Fibroblast of gingiva (primary cell): ENCODE measurements at regions not wholly inside any gene's neighbourhood (a gene's known extent, or its start where the extent isn't known, plus 50 kb on each side); places are given as distances from the start of the nearest gene placed in this dataset.
"Not testable (repeated sequence)": the region's sequence is repeated elsewhere in the genome, so short reads cannot be mapped to it uniquely, and the experiment has no call there.

ENCODE experiments used
- DNase-seq: peaks from one replicate; pipeline ENCODE4 v3.0.0-alpha.2; 2011; ENCODE audit warnings: low read depth

DNA sequence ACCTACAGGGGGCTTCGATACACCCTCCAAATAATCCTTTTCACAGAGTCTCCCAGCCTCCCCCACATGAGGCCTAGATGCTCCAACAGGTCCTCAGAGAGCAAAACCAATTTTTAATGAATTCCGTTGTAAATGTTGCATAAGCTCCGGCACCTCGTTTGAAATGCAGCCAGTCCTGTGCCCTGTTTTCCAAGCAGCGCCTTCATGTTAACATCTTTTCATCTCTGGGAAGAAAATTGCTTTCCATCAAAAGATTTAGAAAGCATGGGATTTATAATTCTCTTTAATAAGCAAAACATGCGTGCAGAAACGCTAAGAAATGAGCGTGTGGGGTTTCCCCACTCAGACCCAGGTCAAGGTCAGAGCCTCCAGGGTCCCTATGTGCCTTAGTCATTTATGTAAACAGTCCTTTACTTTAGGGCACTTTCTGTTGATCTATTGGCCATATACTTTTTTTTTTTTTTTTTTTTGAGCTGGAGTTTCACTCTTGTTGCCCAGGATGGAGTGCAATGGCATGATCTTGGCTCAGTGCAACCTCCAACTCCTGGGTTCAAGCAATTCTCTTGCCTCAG is 177.5 kb upstream of the S1PR3 start:
- DNase-seq, result no peak

DNA sequence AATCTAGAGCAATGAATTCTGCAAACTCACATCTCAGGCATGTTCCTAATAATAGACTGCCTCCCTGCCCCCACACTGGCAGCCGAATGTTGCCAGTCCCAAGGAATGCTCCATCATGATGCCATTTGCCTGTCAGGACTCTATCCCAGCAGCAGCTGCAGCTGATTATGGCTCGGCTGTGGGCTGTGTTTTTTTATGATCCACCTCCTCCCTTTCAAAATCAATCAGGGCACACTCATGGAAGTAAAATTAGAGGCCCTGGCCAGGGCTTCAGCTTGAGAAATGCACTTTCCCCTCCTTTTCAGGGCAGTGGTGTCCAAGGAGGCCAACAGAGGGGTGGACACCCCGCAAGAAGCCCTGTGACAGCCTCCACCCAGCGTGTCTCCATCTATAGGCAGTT is 176.7 kb upstream of the S1PR3 start:
- peak; percentile 98 for DNase-seq

DNA sequence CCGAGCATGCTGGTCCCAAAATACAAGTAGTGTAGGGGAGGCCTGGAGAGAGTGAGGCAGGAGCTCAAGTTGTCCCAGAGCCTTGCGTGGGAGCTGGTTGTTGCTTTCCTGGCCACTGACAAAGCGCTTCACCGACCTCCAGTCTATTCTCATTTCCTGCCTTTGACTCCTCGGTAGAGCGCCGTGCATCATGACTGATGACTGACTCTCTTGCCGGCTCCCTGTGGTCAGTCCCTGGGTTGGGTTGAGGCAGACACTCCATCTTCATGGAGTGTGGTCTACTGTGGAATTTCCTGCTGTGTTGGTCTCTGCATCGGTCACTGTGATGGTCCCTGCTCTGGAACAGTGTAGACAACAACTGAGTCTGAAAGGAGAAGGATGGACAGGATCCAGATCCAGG is 175.1 kb upstream of the S1PR3 start:
- no peak for DNase-seq

DNA sequence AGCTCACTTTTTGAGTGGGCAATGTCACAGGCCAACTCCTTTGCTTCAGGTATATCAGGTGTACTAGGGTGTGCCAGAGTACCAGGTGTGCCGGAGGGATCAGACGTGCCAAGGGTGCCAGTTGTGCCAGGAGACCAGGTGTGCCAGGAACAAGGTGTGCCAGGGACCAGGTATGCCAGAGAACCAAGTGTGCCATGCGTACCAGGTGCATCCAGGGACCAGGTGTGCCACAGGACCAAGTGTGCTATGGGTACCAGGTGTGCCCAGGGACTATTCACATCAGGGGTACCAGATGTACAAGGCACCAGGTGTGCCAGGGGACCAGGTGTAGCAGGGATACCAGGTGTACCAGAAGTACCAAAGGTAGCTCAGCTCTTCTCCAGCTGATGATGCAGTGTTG is 174.7 kb upstream of the S1PR3 start:
- DNase-seq, result no peak

DNA sequence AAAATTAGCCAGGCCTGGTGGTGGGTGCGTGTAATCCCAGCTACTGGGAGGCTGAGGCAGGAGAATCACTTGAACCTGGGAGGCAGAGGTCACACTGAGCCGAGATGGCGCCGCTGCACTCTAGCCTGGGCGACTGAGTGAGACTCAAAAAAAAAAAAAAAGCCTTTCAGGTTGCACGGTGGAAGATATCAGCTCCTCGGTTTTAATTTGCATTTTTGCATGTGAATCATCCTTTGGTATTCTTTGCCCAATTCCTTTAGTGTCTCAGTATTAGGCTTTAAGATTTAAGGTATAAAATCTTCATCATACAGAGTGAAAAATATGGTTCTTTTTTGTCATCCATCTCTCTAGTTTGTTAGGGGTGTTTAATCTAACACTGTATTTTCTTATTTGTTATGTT is 173.6 kb upstream of the S1PR3 start:
- DNase-seq, result no peak

DNA sequence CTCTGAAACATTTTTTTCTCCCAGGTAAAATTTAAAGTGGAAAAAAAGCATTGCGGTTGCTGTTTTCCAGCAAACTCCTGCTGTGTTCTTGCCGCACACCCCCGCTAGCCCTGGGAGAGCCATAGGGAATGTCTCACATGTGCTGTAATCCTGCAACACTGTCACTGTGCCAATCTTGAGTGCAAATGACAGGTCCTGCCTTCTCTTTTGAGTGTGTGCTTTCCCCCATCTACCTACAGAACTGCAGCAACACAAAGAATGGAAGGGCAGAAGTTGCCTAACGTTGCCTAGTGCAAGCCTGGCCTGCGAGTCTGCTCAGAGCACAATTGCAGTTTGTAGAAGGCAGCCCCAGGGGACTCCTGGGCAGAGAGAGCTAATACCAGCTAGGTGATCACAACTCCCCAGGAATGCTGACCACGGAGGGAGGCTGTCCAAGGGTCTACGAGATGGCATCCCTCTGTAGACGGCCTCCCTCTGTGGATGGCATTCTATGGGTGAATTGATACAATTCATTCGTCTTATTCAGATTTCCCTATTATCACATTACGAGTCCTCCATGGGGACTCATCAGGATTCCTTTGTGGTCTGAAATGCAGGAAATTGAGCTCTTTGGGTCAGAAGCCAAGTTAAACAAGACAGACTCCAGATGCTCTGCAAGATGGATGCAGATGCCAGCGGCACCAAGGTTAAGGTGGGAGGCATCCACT is 172.6 kb upstream of the S1PR3 start:
- peak; percentile 89 for DNase-seq

DNA sequence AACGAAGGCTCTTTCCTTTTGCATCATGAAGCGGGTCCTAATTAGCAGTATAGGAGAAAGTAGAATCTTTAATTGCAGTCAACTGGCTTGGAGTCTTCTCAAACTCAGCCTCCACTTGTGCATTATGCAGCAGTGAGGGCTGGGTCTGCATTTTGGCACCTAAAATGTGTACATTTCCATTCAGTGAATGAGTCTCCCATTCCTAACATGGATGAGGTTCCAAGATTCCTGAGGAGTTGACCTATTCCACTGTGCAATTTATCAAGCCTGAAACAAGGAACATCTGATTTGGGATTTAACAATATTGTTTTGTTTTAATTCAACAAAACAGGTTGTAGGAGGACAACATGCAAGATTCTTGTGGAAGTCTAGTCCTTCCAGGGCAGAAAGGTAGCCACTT is 171.8 kb upstream of the S1PR3 start:
- no peak for DNase-seq

DNA sequence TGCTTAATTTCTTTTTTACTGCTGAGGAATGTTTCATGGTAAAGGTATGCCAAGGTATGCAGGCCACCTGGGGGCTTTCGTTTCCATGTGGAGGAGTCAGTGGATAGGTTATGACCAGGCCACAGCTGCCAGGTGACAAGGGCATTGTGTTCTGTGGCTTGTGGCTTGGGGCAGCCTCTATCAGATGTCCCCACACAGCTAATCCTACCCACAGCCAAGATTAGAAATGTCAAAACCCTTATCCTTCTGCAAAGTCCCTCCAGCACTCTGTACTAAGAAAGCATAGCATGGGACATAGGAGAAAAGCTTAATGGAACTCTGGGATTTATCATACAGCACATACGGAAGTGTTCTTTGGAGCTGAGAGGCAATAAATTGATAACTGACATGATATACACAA is 171.2 kb upstream of the S1PR3 start:
- DNase-seq, result no peak

DNA sequence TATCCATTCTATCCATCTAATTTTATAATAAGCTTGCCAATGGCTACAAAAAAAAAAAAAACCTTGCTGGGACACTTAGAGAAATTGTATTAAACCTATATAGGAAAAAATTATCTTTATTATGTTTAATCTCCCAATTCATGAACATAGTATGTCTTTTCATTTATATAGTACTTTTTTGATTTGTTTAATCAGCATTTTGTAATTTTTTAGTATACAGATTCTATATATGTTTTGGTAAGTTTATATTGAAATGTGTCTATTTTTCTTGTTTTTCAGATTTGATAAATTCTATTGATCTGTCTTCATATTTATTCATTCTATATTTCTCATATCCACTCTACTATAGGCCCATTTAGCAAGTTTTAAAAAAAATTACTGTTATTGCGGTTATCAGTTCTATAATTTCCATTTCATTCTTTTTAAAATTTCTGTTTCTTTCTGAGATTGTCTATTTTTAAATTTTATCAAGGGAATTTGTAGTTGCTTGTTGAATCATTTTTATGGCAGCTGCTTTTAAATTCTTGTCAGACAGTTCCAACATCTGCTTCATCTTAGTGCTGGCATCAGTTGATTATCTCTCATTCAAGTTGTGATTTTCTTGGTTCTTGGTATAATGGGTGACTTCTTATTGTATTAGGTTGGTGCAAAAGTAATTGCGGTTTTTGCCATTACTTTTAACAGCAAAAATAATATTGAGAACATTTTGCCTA is 170.1 kb upstream of the S1PR3 start:
- DNase-seq, result peak; percentile 31

DNA sequence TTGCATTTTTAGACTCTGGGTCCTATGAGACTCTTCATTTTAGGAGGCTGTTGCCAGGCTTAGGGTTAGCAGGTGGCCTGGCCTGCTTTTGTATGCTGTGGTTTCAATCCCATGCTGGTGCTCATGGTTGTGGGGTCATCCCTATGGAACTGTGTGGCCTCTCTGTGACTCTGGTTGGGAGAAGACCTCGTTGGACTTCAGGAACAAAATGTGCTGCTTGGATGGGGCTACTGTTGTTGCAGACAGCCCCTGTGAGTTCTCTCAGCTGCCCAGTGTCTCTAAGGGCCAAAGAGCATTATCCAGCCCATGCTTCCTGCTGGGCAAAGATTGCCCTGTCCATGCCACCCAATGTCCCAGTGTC is 169.5 kb upstream of the S1PR3 start:
- no peak for DNase-seq

DNA sequence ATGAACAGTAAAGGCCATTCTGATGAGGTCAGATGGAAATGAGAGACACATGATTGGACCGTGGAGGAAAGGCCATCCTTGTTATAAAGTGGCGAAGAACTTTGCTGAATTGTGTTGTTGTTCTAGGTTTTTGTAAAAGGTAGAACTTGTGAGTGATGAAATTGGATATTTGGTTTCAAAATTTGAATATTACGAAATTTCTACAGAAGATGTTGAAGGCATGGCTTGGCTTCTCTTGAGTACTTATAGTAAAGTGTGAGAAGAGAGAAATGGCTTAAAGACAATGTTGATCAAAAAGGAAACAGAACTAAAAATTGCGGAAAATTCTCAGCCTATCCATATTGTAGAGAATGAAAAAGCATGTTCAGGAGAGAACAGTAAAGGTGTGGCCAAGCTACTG is 166.6 kb upstream of the S1PR3 start:
- peak; percentile 56 for DNase-seq

DNA sequence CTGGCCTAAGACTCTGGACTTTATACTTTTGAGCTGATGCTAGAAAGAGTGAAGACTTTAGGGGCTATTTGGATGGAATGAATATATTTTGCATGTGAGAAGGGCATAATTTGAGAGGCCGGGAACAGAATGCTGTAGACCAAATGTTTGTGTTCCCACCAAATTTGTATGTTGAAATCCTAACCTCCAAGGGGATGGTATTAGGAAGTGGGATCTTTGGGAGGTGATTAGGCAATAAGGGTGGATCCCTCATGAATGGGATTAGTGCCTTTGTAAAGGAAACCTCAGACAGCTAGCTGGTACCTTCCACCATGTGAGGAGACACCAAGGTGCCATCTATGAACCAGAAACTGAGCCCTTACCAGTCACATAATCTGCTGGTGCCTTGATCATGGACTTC is 165.1 kb upstream of the S1PR3 start:
- no peak for DNase-seq

DNA sequence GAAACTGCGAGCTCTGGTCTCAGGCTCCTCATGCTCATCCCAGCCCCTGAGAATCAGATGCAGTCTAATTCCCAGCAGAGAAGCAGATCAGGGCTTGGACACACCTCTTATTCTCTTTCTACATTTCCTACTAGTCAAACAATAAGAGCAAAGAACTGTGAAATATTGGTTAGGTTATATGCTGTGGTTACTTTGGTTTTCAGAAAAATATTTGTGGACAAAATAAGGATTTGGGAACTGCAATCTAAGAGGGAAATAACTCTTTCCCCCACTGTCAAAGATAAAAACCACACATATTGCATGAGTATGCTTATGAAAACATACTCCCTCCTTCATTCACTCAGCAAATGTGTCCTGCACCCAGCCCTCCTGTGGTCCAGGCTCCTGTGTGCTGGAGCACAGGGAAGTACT is 164.5 kb upstream of the S1PR3 start:
- DNase-seq, result peak; percentile 53

DNA sequence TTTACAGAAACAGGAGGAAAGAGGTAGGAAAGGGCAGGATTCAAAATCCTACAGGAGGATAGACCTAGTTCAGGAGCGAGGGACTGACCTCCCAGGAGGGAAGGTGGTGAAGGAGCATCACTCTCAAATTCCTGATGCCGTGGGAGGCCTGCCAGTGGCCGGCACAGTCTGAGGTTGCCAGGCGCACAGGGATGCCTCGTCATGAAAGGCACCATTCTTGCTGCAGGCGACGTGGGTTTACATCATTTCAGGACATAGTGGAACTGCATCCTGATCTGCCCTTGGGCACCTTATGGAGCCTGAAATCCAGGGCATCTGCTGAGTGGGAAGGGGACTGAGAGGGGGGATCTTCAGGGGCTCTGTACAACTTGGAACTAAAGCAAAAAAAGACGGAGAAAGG is 163.2 kb upstream of the S1PR3 start:
- DNase-seq, result peak; percentile 57

DNA sequence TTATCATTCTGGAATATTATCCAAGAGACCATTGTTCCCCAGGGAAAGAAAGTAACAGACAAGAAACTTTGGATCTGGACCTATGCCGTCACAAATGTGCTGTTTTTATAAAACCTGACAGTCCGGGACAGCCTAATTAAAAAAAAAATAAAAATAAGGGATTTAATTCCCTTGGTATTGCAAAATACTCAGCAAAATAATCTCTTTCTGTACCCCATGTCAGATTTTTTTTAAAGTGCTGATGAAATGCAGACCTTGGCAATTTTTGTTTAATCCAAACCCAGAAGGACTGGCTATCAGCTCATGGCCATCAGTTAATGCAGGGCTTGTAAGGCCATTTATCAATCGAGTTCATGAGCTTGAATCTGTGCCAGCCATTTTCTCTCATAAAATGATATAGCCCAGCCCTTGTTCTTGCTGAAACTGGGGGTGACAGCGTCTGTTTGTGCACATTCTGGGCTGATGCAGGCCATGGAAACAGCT is 162.7 kb upstream of the S1PR3 start:
- DNase-seq, result peak; percentile 76

DNA sequence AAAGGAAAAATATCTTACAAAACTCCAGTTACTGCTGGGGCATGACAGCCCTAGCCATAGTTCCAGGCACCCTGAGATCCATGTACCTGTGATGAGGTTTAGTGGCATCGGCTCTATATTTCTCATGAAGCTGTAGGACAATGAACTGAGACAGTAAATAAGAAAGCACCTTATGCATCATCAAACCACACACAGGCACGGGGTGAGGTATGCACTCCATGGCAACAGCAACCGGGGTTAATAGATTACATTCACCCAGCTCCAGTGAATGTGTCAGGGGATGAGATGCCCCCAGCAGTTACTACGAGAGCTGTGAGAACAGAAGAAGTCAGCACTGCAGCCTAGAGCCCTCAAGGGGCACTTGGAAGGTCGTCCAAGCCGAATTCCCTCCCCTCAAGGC is 162.0 kb upstream of the S1PR3 start:
- no peak for DNase-seq

DNA sequence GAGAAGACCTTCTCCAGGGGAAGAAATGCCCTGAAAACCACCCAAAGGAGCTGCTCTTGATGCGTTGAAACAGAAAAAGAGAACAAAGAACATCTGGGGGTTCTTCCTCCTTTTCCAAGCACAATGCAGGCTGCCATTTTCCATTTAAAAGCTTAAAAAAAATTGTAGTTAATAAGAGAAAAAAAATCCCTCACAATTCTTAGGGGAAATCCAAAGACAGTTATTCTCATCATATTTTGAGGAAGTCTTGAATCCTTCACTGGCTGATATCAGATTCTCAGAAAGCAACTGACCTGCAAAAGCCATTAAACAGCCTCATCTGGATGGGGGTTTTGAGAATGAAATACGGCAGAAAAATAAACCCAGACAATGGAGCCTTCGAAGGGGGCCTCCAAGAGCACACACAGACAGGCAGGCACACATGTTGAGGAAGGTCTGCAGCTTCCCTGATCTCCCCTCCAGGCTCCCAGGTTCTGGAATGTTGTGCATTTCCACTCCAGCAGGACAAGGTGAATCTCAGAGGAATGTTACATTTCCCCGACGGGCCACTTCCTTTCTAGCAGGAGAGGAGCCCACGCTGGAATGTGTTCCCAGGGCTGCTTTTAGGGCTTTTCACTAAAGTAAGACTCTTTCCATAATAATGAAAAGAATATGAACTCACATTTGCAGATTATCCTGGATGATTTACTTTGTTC is 159.4 kb upstream of the S1PR3 start:
- DNase-seq, result no peak

DNA sequence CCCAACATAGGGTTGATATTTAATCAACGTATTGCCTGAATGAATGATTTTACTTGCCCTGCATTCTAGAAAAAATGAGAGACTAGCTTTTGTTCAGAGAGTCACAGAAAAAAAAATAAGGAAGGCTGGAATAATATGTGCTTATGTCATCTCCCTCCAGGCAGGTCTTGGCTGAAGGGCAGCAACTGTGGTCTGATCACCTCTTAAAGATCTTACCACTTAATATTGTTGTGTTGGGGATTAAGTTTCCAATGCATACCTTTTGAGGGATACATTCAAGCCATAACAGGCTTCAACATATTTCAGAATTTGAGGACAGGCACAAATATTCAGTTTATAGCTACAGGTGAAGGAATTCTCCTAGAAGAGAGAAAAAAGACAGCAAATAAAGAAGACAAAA is 157.3 kb upstream of the S1PR3 start:
- DNase-seq, result no peak

DNA sequence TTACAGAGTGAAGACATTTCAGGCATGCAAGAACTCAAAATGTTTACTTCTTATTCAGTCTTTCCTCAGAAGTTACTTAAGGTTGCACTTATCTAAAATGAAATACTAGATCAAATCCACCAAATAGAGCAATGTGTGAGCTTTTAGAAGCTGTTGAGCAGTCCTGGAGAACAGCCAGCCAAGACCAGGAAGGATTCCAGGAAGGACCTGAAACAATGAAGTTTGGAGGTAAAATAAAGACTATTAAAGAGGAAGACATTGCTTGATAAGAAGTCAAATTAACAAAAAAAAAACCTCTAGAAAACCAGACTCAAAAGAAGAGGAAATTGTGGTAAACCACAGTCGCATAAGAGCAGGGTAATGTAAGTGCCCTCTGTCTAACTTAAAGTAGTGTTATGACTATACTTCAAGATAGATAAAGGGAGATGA is 156.2 kb upstream of the S1PR3 start:
- no peak for DNase-seq

DNA sequence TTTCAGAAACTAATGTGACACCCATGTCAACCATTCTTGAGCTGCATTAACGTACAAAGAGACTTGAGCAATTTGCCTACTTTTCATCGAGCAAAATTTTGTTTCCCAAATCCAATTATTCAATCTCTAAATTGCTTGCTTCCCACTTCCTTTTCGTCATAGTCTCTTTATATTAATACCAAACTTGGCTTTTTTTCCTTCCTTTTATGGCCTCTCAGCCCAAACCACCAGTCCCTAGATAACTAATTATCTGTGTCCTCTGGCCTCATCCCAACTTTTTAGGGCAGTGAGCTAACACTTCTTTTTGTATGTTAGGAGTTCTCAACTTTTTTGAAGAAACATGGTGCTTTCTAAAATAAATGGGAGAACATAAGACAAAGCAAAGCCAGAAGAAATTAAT is 155.5 kb upstream of the S1PR3 start:
- DNase-seq, result no peak

DNA sequence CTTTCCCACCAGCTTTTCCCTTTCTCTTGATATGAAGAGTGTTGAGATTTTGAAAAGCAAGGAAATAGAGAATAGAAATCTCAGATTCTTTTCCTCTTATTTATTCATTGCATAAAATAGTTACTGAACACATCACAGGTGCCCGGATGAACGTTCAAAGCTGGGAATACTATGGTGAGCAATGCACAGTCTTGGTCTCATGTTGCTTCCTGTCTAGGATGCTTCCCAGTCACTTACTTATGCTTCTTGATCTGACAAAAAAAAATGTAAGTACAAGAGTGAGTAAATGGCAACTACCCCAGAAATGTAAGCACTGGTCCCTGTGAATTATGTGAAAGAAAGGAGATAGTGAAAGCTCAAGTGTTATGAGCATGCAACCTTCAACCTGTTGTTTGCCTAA is 153.5 kb upstream of the S1PR3 start:
- no peak for DNase-seq

DNA sequence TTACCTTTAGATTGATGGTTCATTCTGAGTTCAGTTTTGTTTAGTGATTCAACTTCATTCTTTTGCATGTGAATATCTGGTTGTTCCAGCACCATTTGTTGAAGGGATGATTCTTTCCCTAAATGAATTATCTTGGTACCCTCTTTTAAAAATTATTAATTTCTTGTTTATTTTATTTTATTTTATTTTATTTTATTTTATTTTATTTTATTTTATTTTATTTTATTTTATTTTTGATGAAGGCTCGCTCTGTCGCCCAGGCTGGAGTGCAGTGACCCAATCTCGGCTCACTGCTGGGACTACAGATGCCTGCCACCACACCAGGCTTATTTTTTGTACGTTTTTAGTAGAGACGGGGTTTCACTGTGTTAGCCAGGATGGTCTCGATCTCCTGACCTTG is 141.4 kb upstream of the S1PR3 start:
- not testable (repeated sequence) for DNase-seq

DNA sequence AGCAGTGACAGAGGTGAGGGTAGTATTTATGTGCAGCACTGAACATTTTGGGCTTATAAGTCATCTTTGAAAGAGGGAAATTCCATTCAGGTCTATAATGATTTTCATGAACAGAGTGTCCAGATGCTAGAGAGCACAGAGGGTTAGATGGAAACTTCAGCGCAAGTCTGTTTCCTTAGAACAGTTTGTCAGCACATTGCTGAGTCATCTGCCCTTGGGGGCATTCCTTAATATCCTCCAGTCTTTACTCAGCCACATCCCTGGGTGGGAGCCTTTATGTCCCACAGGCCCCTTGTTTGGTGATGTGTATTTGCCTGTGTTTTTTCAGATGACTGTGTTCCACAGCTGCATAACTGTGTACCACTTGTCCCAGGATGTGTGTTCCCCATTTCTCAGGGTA is 138.5 kb upstream of the S1PR3 start:
- DNase-seq, result peak; percentile 88
